SK-N-SH treated with all-trans-retinoic acid at 6 μM for 48 hours (cell line): ENCODE measurements at regions not wholly inside any gene's neighbourhood (a gene's known extent, or its start where the extent isn't known, plus 50 kb on each side); places are given as distances from the start of the nearest gene placed in this dataset.

Experiments used
- ARNTL ChIP-seq: fragments of 450-650 bp; formaldehyde crosslinking; IDR thresholded peaks from 2 replicates; pipeline ENCODE4 v1.5.0; 2020; ENCODE audit warnings: low read depth, mild to moderate bottlenecking, moderate library complexity, borderline replicate concordance
- CREB5 ChIP-seq: fragments of 250-450 bp; sonication (Bioruptor Pico); IDR thresholded peaks from 2 replicates; pipeline ENCODE4 v1.5.1; 2020; ENCODE audit warnings: low read depth, mild to moderate bottlenecking, moderate library complexity
- CSDC2 ChIP-seq: fragments of 250-450 bp; sonication (Bioruptor Pico); IDR thresholded peaks from 2 replicates; pipeline ENCODE4 v1.5.0; 2020; ENCODE audit warnings: mild to moderate bottlenecking, moderate library complexity
- GLIS3 ChIP-seq: fragments of 250-450 bp; sonication (Bioruptor Pico); IDR thresholded peaks from 2 replicates; pipeline ENCODE4 v1.5.0; 2020; ENCODE audit warnings: mild to moderate bottlenecking, moderate library complexity
- RARB ChIP-seq: fragments of 250-450 bp; sonication (Bioruptor Pico); IDR thresholded peaks from 2 replicates; pipeline ENCODE4 v1.8.0; 2021; ENCODE audit warnings: mild to moderate bottlenecking, moderate library complexity
- SNAI2 ChIP-seq: fragments of 250-450 bp; sonication (Bioruptor Pico); IDR thresholded peaks from 2 replicates; pipeline ENCODE4 v1.5.0; 2020; ENCODE audit warnings: mild to moderate bottlenecking, moderate library complexity
- TSHZ2 ChIP-seq: fragments of 250-450 bp; sonication (Bioruptor Pico); IDR thresholded peaks from 2 replicates; pipeline ENCODE4 v1.5.0; 2020; ENCODE audit warnings: mild to moderate bottlenecking, moderate library complexity
- ZFP3 ChIP-seq: fragments of 250-450 bp; sonication (Bioruptor Pico); IDR thresholded peaks from 2 replicates; pipeline ENCODE4 v1.5.0; 2020; ENCODE audit warnings: mild to moderate bottlenecking, moderate library complexity
- ZNF565 ChIP-seq: fragments of 450-650 bp; formaldehyde crosslinking; conservative IDR thresholded peaks from 2 replicates; pipeline ENCODE4 v1.5.0; 2020; ENCODE audit warnings: low read depth, mild to moderate bottlenecking, moderate library complexity

GRCh38 chr9:108642871-108643270, 212.9 kb downstream of the ACTL7B start:
- TF ChIP-seq ZFP3 (CRISPR knock-in tag) = no peak
- no peak for TF ChIP-seq ARNTL
- no peak for TF ChIP-seq CREB5 (CRISPR knock-in tag)
- no peak for TF ChIP-seq SNAI2 (CRISPR knock-in tag)
- TF ChIP-seq TSHZ2 = no peak
- TF ChIP-seq RARB (CRISPR knock-in tag) = no peak
- no peak for TF ChIP-seq CSDC2 (CRISPR knock-in tag)
- TF ChIP-seq GLIS3 (CRISPR knock-in tag) = no peak
- TF ChIP-seq ZNF565 (CRISPR knock-in tag) = no peak
